Lower lobe of right lung (tissue), 2 donors: ENCODE measurements at regions not wholly inside any gene's neighbourhood (a gene's known extent, or its start where the extent isn't known, plus 50 kb on each side); places are given as distances from the start of the nearest gene placed in this dataset.

Source experiments
- ATAC-seq, 2 donors: fragments of 200-7000 bp; cut with Tn5 transposase; one replicate each; pipeline ENCODE4 v1.9.1; 2020 to 2022; ENCODE audit warnings: mild to moderate bottlenecking in 2 of 2, moderate library complexity in 2 of 2
- DNase-seq: peaks from one replicate; pipeline ENCODE4 v3.0.0-alpha.2; 2020
- H3K27ac ChIP-seq: fragments of 200-600 bp; one replicate; pipeline ENCODE4 v1.8.0; 2022
- H3K27me3 ChIP-seq: fragments of 200-600 bp; one replicate; pipeline ENCODE4 v1.8.0; 2022; ENCODE audit warnings: low read depth
- H3K36me3 ChIP-seq: fragments of 200-600 bp; one replicate; pipeline ENCODE4 v1.8.0; 2022; ENCODE audit warnings: mild to moderate bottlenecking
- H3K4me1 ChIP-seq: fragments of 200-600 bp; one replicate; pipeline ENCODE4 v1.8.0; 2022
- H3K4me3 ChIP-seq: fragments of 200-600 bp; one replicate; pipeline ENCODE4 v1.8.0; 2022; ENCODE audit warnings: mild to moderate bottlenecking
- H3K9me3 ChIP-seq: fragments of 200-600 bp; one replicate; pipeline ENCODE4 v1.8.0; 2022
- intact Hi-C: fragments of 100-400 bp; cut with DNase I; formaldehyde crosslinking; loops from one replicate; pipeline ENCODE4 v1.11.0; 2022
- TF ChIP-seq, protein P1 (sequence below): fragments of 200-600 bp; IDR thresholded peaks from one replicate; pipeline ENCODE4 v1.8.0; 2022; ENCODE audit warnings: antibody characterized with exemption, mild to moderate bottlenecking
- donor health status: DM: no; HTN: yes; CAD: no; lungs with severe emphysema.

DNA sequence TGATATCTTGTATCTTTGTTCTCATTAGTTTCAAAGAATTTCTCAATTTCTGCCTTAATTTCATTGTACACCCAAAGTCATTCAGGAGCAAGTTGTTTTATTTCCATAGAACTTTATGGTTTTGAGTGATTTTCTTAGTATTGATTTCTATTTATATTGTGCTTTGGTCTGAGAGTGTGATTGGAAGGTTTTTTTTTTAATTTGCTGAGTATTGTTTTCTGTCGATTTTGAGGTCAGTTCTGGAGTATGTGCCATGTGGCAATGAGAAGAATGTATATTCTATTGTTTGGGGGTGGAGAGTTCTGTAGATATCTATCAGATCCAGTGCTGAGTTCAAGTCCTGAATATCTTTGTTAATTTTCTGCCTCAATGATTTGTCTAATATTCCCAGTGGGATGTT lies 138.4 kb downstream of the MOBP start:
- no peaks in the 10 kb centered on the region for H3K36me3 ChIP-seq
- TF ChIP-seq, protein P1, sequence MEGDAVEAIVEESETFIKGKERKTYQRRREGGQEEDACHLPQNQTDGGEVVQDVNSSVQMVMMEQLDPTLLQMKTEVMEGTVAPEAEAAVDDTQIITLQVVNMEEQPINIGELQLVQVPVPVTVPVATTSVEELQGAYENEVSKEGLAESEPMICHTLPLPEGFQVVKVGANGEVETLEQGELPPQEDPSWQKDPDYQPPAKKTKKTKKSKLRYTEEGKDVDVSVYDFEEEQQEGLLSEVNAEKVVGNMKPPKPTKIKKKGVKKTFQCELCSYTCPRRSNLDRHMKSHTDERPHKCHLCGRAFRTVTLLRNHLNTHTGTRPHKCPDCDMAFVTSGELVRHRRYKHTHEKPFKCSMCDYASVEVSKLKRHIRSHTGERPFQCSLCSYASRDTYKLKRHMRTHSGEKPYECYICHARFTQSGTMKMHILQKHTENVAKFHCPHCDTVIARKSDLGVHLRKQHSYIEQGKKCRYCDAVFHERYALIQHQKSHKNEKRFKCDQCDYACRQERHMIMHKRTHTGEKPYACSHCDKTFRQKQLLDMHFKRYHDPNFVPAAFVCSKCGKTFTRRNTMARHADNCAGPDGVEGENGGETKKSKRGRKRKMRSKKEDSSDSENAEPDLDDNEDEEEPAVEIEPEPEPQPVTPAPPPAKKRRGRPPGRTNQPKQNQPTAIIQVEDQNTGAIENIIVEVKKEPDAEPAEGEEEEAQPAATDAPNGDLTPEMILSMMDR, result no peak
- H3K27ac ChIP-seq, result no peak overlapping the region
- H3K4me1 ChIP-seq, result no peaks in the 10 kb centered on the region
- no peak for DNase-seq
- H3K27me3 ChIP-seq, result peaks cover 7% of the 10 kb centered on the region
- H3K4me3 ChIP-seq, result no peak overlapping the region
- no peak for ATAC-seq
- H3K9me3 ChIP-seq, result no peaks in the 10 kb centered on the region
- intact Hi-C loops, result no loop called here

DNA sequence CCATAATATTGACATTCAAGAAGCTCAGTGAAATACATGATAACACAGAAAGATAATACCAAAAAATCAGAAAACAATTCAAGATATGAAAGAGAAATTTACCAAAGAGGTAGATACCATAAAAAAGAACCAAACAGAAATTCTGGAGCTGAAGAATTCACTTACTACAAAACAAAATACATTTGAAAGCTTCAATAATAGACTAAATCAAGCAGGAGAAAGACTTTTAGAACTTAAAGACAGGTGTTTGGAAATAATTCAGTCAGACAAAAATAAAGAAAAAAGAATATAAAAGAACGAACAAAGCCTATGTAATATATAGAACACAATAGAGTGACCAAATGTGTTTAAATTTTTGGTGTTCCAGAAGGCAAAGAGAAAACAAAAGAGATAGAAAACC lies 158.7 kb downstream of the MOBP start:
- TF ChIP-seq, protein P1, result no peak
- Histone ChIP-seq H3K27me3 (no peaks in the 10 kb centered on the region), H3K4me1 (no peaks in the 10 kb centered on the region), H3K36me3 (no peaks in the 10 kb centered on the region), H3K9me3 (peaks cover 3% of the 10 kb centered on the region), H3K27ac (no peak overlapping the region), H3K4me3 (no peak overlapping the region)
- intact Hi-C loops, result no loop called here
- no peak for DNase-seq
- no peak for ATAC-seq

DNA sequence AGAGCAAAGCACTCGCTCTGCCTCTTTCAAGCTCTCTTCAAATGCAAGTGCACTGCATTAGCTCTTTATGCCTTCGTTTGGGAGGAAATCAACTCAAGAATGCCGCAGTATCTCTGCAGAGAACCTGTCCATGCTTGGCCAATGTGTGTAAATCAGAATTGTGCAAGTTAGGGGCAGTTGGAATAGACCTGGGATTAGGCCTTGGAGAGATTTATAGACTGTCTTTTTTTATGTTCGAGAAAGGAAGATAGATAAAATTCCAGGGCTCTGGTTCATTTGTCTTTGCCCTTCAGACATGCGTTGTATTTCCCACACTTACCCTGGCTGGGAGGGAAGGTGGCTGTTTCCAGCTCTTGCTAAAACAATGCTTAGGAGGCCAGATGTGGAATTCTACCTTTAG lies 163.7 kb downstream of the MOBP start:
- no peaks in the 10 kb centered on the region for H3K36me3 ChIP-seq
- DNase-seq (no peak), ATAC-seq (no peak)
- H3K27me3 ChIP-seq, result no peaks in the 10 kb centered on the region
- intact Hi-C loops, result no loop called here
- H3K4me3 ChIP-seq, result no peak overlapping the region
- H3K27ac ChIP-seq, result no peak overlapping the region
- no peaks in the 10 kb centered on the region for H3K9me3 ChIP-seq
- no peaks in the 10 kb centered on the region for H3K4me1 ChIP-seq
- TF ChIP-seq, protein P1, result no peak

DNA sequence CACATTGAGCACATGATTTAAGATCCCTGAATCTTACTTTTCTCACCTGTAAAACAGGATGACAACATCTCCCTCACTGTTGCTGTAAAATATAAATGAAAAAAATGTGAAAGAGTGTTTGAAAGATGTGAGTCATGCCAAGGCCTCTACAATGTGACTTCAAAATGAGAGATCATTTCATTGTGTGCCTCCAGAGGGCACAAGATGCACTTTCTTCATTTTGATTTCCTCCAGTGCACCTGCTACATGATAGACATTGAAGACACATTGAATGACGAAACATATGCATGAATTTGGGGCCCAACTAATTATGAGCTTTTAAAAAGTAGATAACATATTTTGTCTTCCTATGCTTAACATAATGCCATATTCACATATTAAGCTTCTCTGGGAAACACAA lies 170.3 kb downstream of the MOBP start:
- no peak overlapping the region for H3K27ac ChIP-seq
- no peaks in the 10 kb centered on the region for H3K36me3 ChIP-seq
- no peak overlapping the region for H3K4me3 ChIP-seq
- H3K9me3 ChIP-seq, result no peaks in the 10 kb centered on the region
- TF ChIP-seq, protein P1, result no peak
- no peaks in the 10 kb centered on the region for H3K4me1 ChIP-seq
- no peak for DNase-seq
- intact Hi-C loops, result no loop called here
- H3K27me3 ChIP-seq, result no peaks in the 10 kb centered on the region
- no peak for ATAC-seq

DNA sequence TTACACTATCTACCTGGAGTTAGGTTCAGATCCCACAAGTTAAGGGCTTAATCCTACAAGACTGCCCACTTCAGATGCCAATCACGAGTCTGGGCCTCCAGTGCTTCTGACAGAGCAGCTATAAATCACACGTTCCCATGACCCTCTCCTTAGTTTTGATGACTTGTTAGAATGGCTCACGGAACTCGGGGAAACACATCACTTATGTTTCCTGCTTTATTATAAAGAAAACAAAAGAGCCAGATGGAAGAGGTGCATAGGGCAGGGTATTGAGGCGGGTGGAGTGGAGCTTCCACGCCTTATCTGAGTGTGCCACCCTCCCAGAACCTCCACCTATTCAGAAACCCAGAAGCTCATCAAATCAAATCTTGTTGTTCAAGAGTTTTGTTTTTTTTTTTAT lies 170.8 kb downstream of the MOBP start:
- Histone ChIP-seq H3K36me3 (no peaks in the 10 kb centered on the region), H3K4me1 (no peaks in the 10 kb centered on the region), H3K27me3 (no peaks in the 10 kb centered on the region), H3K9me3 (no peaks in the 10 kb centered on the region), H3K4me3 (no peak overlapping the region), H3K27ac (no peak overlapping the region)
- intact Hi-C loops, result no loop called here
- TF ChIP-seq, protein P1, result no peak
- ATAC-seq, result no peak
- DNase-seq, result no peak
